IMR-90 (cell line): ENCODE measurements at regions not wholly inside any gene's neighbourhood (a gene's known extent, or its start where the extent isn't known, plus 50 kb on each side); places are given as distances from the start of the nearest gene placed in this dataset.

ENCODE experiments used
- ATAC-seq: fragments of 200-7000 bp; cut with Tn5 transposase; 2 replicates; pipeline ENCODE4 v1.9.1; 2020; ENCODE audit warnings: low read depth, mild to moderate bottlenecking, moderate library complexity
- BruUV-seq: library from RNA; stranded (reverse); fragments of 400-500 nt; replicated peaks from 2 replicates; lab custom pipeline; 2021; lab: Mats Ljungman, UMichigan
- CTCF ChIA-PET: fragments of 300-600 bp; formaldehyde crosslinking; extraction: SDS; loops from one replicate; lab custom pipeline; 2021; ENCODE audit warnings: antibody characterized with exemption; lab: Yijun Ruan, JAX
- POLR2A ChIA-PET: fragments of 300-600 bp; sonication (Branson Sonifier 250); formaldehyde crosslinking; loops from one replicate; lab custom pipeline; 2022; ENCODE audit warnings: antibody characterized with exemption; ENCODE audit not compliant: unreplicated experiment; lab: Charles Lee
- DNase-seq: peaks from one replicate; pipeline ENCODE4 v3.0.0; 2013
- H2AFZ ChIP-seq: replicated peaks from 2 replicates; pipeline ENCODE3; 2013; ENCODE audit warnings: low read length, mild to moderate bottlenecking; ENCODE audit not compliant: poor library complexity
- H2AK5ac ChIP-seq: 2 replicates; pipeline ENCODE4 v1.6.1; 2013; ENCODE audit warnings: low read depth, low read length, inconsistent platforms
- H2AK9ac ChIP-seq: replicated peaks from 2 replicates; pipeline ENCODE3; 2013; ENCODE audit warnings: mild to moderate bottlenecking, low read depth, low read length, moderate library complexity; ENCODE audit not compliant: poor library complexity
- H2BK120ac ChIP-seq: 2 replicates; pipeline ENCODE4 v1.6.1; 2013; ENCODE audit warnings: low read depth, low read length, inconsistent platforms
- H2BK15ac ChIP-seq: 3 replicates; pipeline ENCODE4 v1.6.1; 2013; ENCODE audit warnings: low read depth, low read length, inconsistent platforms
- H2BK20ac ChIP-seq: 2 replicates; pipeline ENCODE4 v1.6.1; 2013; ENCODE audit warnings: low read depth, mild to moderate bottlenecking, inconsistent platforms, low read length, moderate library complexity
- H2BK5ac ChIP-seq: 2 replicates; pipeline ENCODE4 v1.6.1; 2013; ENCODE audit warnings: mild to moderate bottlenecking, low read depth, low read length, inconsistent platforms; ENCODE audit not compliant: poor library complexity, severe bottlenecking
- H3K14ac ChIP-seq: replicated peaks from 2 replicates; pipeline ENCODE4 v1.6.1; 2013; ENCODE audit warnings: low read depth, low read length, inconsistent platforms
- H3K18ac ChIP-seq: 2 replicates; pipeline ENCODE4 v1.6.1; 2013; ENCODE audit warnings: low read depth, low read length, control low read depth
- H3K23ac ChIP-seq: 2 replicates; pipeline ENCODE4 v1.6.1; 2013; ENCODE audit warnings: low read depth, low read length, inconsistent platforms
- H3K27ac ChIP-seq: 2 replicates; pipeline ENCODE4 v1.5.1; 2013; ENCODE audit warnings: mild to moderate bottlenecking, control low read depth, low read length; ENCODE audit not compliant: insufficient read depth
- H3K27me3 ChIP-seq: 2 replicates; pipeline ENCODE4 v1.6.1; 2013; ENCODE audit warnings: low read length; ENCODE audit not compliant: control insufficient read depth, insufficient read depth
- H3K36me3 ChIP-seq: 2 replicates; pipeline ENCODE4 v1.6.1; 2013; ENCODE audit warnings: low read length, mixed read lengths; ENCODE audit not compliant: control insufficient read depth, insufficient read depth
- H3K4ac ChIP-seq: 2 replicates; pipeline ENCODE4 v1.6.1; 2013; ENCODE audit warnings: low read depth, low read length, inconsistent platforms
- H3K4me1 ChIP-seq: 2 replicates; pipeline ENCODE4 v1.6.1; 2013; ENCODE audit warnings: low read length, mixed read lengths; ENCODE audit not compliant: control insufficient read depth, insufficient read depth
- H3K4me2 ChIP-seq: 2 replicates; pipeline ENCODE4 v1.6.1; 2013; ENCODE audit warnings: low read depth, mild to moderate bottlenecking, control low read depth, low read length, moderate library complexity
- H3K4me3 ChIP-seq: 2 replicates; pipeline ENCODE4 v1.5.1; 2013; ENCODE audit warnings: low read depth, mild to moderate bottlenecking, control low read depth, low read length, moderate library complexity; ENCODE audit not compliant: insufficient read depth
- H3K56ac ChIP-seq: 2 replicates; pipeline ENCODE4 v1.6.1; 2013; ENCODE audit warnings: low read length, inconsistent platforms; ENCODE audit not compliant: insufficient read depth; ENCODE audit errors: extremely low read depth
- H3K79me1 ChIP-seq, 2 experiments: 2 replicates each; pipeline ENCODE4 v1.6.1; 2013; ENCODE audit warnings: low read length in 2 of 2, inconsistent platforms in 1 of 2, low read depth in 1 of 2
- H3K9ac ChIP-seq: 2 replicates; pipeline ENCODE4 v1.6.1; 2013; ENCODE audit warnings: low read depth, low read length, control low read depth
- H3K9me1 ChIP-seq: 2 replicates; pipeline ENCODE4 v1.6.1; 2013; ENCODE audit warnings: low read length, inconsistent platforms; ENCODE audit not compliant: insufficient read depth
- H3K9me3 ChIP-seq: 2 replicates; pipeline ENCODE4 v1.6.1; 2013; ENCODE audit warnings: low read length; ENCODE audit not compliant: control insufficient read depth, insufficient read depth
- H4K20me1 ChIP-seq: 2 replicates; pipeline ENCODE4 v1.6.1; 2013; ENCODE audit warnings: low read length, inconsistent platforms; ENCODE audit not compliant: insufficient read depth
- H4K5ac ChIP-seq: 2 replicates; pipeline ENCODE4 v1.6.1; 2013; ENCODE audit warnings: mild to moderate bottlenecking, low read depth, low read length, control low read depth
- H4K8ac ChIP-seq, 2 experiments: 2 replicates each; pipeline ENCODE4 v1.6.1; 2013; ENCODE audit warnings: low read depth in 2 of 2, low read length in 2 of 2, control low read depth in 1 of 2, inconsistent platforms in 1 of 2
- H4K91ac ChIP-seq: 2 replicates; pipeline ENCODE4 v1.6.1; 2013; ENCODE audit warnings: low read depth, low read length, inconsistent platforms; ENCODE audit not compliant: insufficient read depth
- CEBPB ChIP-seq: IDR thresholded peaks from 2 replicates; pipeline ENCODE4 v1.6.1; 2012; ENCODE audit warnings: low read depth, low read length, improper control_type of control experiment
- CHD1 ChIP-seq: IDR thresholded peaks from 2 replicates; pipeline ENCODE4 v1.6.1; 2012; ENCODE audit warnings: low read depth, low read length, improper control_type of control experiment
- FOS ChIP-seq: fragments of 150-350 bp; IDR thresholded peaks from 2 replicates; pipeline ENCODE4 v1.6.1; 2016; ENCODE audit warnings: low read depth, low read length
- MAFK ChIP-seq: IDR thresholded peaks from 2 replicates; pipeline ENCODE4 v1.6.1; 2012; ENCODE audit warnings: low read depth, low read length, improper control_type of control experiment
- MXI1 ChIP-seq: IDR thresholded peaks from 2 replicates; pipeline ENCODE4 v1.6.1; 2012; ENCODE audit warnings: low read depth, mild to moderate bottlenecking, low read length, moderate library complexity, borderline replicate concordance
- POLR2A ChIP-seq: IDR thresholded peaks from 2 replicates; pipeline ENCODE4 v1.6.1; 2012; ENCODE audit warnings: mild to moderate bottlenecking, low read depth, low read length
- RAD21 ChIP-seq: IDR thresholded peaks from 2 replicates; pipeline ENCODE4 v1.6.1; 2012; ENCODE audit warnings: low read length, improper control_type of control experiment
- SMC3 ChIP-seq: fragments of 150-350 bp; IDR thresholded peaks from 2 replicates; pipeline ENCODE4 v1.6.1; 2016; ENCODE audit warnings: low read depth, mild to moderate bottlenecking, antibody characterized with exemption, low read length, moderate library complexity
- USF2 ChIP-seq: fragments of 150-350 bp; IDR thresholded peaks from 2 replicates; pipeline ENCODE4 v1.6.1; 2017; ENCODE audit warnings: mild to moderate bottlenecking, antibody characterized with exemption, low read length, low read depth
- WGBS, 2 experiments: methylation state at CpG; one replicate each; pipeline versions ENCODE4 v1.1.5 to v1.1.7; 2013; ENCODE audit warnings: missing lambda C conversion rate in 2 of 2; ENCODE audit not compliant: insufficient read length in 1 of 2; ENCODE audit errors: extremely low coverage in 2 of 2; 5-methylcytosine and 5-hydroxymethylcytosine counted together
- dilution Hi-C: fragments of 300-500 bp; cut with HindIII; formaldehyde crosslinking; loops from one replicate; pipeline ENCODE4 v1.14.3; 2018; ENCODE audit warnings: low sequenced_read_pairs; ENCODE audit not compliant: unreplicated experiment
- in situ Hi-C: fragments of 300-500 bp; cut with MboI; formaldehyde crosslinking; loops from 3 replicates; pipeline ENCODE4 v1.14.3; 2019; ENCODE audit warnings: low sequenced_read_pairs, inconsistent platforms, mixed read lengths
- intact Hi-C: fragments of 100-400 bp; cut with micrococcal nuclease; formaldehyde crosslinking; loops from 2 replicates; pipeline ENCODE4 v1.10.0; 2022

- dilution Hi-C loops = no loop called here
- no peaks in the 10 kb centered on the region for H4K20me1 ChIP-seq
- H3K9ac ChIP-seq = no peak overlapping the region
- H3K27me3 ChIP-seq = no peaks in the 10 kb centered on the region
- no peak overlapping the region for H3K23ac ChIP-seq
- H3K79me1 ChIP-seq = no peaks in the 10 kb centered on the region
- H2BK5ac ChIP-seq = no peak overlapping the region
- ChIA-PET CTCF (no interaction called here), POLR2A (no interaction called here)
- no peak overlapping the region for H4K5ac ChIP-seq
- no peak overlapping the region for H3K27ac ChIP-seq
- H3K4me2 ChIP-seq = no peak overlapping the region
- no peak for TF ChIP-seq SMC3
- TF ChIP-seq FOS = no peak
- no peak for TF ChIP-seq RAD21
- TF ChIP-seq USF2 = no peak
- TF ChIP-seq POLR2A = no peak
- no peak for TF ChIP-seq MAFK
- TF ChIP-seq CHD1 = no peak
- no peak for TF ChIP-seq CEBPB
- no peak for TF ChIP-seq MXI1
- H3K9me1 ChIP-seq = no peaks in the 10 kb centered on the region
- H3K56ac ChIP-seq = no peak overlapping the region
- H3K4me1 ChIP-seq = no peaks in the 10 kb centered on the region
- H3K36me3 ChIP-seq = no peaks in the 10 kb centered on the region
- in situ Hi-C loops = no loop called here
- no peak overlapping the region for H2AK5ac ChIP-seq
- no peak overlapping the region for H2AK9ac ChIP-seq
- no peak overlapping the region for H2BK120ac ChIP-seq
- no peak for ATAC-seq
- no peak overlapping the region for H4K8ac ChIP-seq
- H3K18ac ChIP-seq = no peak overlapping the region
- no peak overlapping the region for H2BK20ac ChIP-seq
- H3K9me3 ChIP-seq = peaks cover 9% of the 10 kb centered on the region
- no peak overlapping the region for H3K4me3 ChIP-seq
- no CpG with 5 or more reads among the region's 1 CpG for WGBS, 2 experiments
- no TSS peak for BruUV-seq
- H3K14ac ChIP-seq = no peak overlapping the region
- no peak overlapping the region for H2BK15ac ChIP-seq
- H3K4ac ChIP-seq = no peak overlapping the region
- no peak overlapping the region for H4K91ac ChIP-seq
- no peak for DNase-seq
- no peak overlapping the region for H2AFZ ChIP-seq
- intact Hi-C loops = no loop called here
Observed at GRCh38 chr5:116757326-116757725, 182.7 kb upstream of the SEMA6A start.
